ENCODE measurements at regions not wholly inside any gene's neighbourhood (a gene's known extent, or its start where the extent isn't known, plus 50 kb on each side); places are given as distances from the start of the nearest gene placed in this dataset.
"Not testable (repeated sequence)": the region's sequence is repeated elsewhere in the genome, so short reads cannot be mapped to it uniquely, and the experiment has no call there.

DNA sequence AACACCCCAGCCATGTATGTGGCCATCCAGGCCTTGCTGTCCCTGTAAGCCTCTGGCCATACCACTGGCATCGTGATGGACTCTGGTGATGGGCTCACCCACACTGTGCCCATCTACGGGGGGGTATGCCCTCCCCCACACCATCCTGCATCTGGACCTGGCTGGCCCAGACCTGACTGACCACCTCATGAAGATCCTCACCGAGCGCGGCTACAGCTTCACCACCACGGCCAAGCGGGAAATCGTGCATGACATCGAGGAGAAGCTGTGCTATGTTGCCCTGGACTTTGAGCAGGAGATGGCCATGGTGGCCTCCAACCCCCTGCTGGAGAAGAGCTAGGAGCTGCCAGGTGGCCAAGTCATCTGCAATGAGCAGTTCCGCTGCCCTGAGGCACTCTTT, 80.4 kb upstream of the ZCCHC2 start:
- DNase-seq: no peak

DNA sequence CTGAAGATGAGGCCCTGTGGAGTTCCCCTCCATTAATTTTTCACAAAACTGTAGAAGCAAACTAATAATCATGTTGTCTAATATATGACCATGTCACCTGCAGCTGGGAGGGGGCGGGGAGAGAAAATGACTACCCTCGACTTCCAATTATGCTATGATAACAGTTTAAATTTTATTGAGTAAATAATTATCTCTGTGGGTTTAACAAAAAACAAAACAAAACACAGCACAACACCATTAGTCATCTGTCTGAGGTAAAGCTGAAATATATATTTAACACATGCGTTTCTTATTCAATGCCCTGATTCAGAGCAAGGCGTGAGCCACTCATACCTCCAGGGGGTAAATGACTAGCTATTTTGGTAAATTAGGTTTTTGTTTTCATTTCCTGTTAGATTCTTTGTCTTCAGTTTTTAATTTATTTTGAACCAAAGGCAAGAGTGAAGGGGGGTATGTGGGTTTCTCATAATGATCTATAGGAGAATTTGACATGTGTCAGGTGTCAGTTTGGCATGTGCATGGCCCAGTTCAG, 77.4 kb upstream of the ZCCHC2 start:
- no peak for DNase-seq

DNA sequence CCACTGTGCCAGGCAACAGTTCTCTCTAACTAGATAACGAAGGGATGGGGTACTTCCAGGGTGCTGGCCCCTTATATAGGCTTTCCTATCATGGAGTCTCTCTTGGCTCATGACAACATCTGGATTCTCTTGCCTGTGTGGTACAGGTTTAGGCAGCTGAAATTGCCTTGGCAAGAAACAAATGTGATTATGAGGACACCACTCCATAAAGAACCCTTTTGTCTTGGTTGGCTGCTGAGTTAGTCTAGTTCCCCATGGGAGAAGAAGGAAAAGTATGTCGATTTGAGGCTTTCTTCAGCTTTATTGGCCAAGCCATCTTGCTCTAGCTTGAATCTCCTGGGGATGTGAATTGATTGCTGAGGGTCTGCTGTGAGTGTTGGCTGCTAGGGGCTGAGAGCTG, 76.3 kb upstream of the ZCCHC2 start:
- DNase-seq: no peak

DNA sequence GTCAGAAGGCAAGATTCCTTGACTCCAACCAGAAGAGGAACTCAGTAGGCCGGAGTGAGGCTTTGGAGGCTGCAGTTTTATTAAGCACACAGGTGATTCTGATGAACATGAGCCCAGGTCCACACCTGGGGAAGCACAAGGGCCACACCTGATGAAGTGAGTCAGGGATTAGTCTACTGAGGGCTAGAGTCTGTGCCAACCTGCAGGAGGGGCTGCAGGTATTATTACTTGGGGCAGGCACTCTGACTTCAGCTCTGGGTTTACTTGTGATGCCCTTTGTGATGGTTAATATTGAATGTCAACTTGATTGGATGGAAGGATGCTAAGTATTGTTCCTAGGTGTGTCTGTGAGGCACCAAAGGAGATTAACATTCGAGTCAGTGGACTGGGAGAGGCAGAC, 75.2 kb upstream of the ZCCHC2 start:
- DNase-seq: no peak

DNA sequence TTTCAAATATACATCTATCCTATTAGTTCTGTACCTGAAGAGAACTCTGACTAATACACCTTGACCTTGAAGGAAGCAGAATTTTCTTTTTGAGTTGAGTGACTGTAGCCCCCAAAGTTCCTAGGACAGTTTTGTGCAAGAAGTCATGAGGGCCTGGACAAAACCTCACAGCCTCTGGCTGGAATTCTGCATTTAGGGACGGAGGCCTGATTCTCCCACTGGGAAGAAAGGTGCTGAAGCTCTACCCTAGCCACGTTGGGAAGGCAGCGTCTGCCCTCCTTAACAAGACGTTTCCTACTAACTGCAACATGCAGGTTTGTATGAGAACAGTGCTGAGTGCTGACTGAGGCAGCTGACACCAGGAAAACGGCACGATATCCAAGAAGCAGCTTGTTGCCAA, 74.4 kb upstream of the ZCCHC2 start:
- no peak for DNase-seq

DNA sequence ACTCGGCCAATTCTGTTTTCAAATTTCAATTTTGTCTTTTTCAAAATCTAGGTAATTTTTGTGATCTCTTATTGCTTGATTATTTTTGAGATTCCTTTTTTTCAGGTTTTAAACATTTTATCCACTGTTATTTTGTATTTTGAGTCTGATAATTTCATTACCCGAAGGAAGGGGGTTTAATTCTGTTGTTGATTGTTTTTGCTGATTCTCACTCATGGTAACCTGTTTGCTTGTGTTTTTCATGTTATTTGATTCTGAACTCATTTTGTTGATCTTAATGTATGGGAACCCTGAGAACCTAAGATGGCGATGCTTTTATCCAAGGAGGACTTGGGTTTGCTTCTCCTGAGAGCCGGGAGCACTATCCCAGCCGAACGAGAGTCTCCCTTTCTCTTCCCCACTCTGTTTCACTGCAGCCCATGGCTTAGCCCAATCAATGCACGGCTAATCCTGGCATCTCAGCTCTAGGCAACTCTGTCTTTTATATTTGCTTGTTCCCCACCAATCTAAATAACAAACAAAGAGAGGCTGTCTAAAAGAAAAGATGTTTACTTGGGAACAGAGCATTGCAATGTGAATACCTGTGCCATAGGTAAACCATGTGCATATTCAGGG, 73.2 kb upstream of the ZCCHC2 start:
- DNase-seq: no peak

DNA sequence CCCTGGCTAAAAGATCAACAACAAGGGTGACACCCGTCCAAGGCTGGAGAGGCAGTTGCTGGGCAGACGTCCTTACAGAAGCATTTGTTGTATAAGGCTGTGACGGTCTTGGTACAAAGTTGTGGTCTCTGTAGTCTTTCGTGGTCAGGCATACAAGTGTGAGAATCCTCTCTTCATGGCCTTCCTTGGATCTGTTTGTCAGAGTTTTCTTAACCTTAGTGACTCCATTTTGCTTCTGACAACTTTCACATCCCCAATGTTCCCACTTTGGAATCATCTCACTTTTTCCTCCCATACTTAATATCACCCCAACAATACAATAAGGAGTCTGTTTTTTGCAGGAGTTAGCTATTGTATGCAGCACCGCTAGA, 72.7 kb upstream of the ZCCHC2 start:
- no peak for DNase-seq

DNA sequence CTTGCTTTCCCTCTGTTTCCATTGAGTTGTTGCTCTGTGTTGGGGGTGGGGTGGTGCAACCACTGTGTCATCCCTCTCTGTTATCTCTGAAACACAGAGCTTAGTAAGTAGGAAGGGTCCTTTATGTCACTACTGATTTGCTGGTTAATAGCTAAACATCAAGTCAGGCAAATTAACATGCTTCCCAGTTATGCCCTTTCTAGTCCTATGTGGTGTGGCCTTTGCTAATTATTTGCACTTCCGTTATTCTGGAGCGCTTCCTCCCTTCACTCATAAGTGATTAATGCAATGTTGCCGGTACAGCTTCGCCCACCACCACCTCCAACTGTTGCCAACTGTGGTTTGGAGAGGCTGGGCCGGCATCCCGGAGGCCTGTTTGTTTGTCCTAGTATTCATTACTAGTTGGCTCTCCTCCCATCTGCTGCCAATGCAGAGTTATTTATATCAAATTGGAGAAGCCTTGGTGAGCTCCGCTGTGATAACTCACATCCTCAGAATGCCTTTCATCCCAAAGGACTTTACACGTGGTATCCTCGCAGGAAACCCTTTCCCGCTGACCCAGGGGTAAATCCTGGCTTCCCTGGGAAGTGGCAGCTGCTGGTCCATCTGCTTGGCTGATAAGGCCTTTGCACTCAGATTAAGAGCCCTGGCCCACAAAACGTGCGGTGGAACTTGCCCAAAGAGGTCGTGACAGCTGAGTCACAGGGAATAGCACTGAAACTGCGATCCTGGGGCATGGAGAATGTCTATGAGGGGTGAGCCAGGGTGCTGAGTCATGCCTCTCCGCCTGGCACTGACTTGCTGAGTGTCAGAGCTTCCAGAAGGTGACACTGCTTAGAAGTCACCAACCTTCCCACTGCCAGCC, 72.0 kb upstream of the ZCCHC2 start:
- DNase-seq: peak in 5 of 14 donors; percentile 2 to 87 (median 17)

DNA sequence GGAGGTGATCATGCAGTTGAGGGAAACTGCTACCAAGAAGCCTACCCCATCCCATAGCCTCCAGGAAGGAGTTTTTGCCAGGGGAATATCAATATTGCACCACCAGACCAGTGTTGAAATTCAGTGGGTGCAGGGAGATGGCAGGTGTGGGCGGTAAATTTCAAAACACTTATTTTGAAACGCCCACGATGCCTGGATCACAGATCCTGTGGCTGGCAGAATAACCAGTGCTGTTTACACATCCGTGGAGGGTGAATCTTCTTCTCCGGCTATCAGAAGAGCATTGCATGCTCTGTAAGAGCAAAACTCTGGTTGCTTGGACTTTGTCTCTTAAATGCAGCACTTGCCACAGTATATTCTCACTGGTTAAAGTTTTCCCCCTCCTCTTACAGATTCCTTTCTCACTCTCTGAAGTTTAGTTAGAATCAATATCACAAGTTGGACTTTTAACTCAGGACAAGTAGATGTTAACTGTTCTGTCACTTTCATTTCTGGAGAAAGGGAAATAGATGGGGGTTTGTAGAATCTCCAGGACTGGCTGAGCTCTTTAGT, 70.5 kb upstream of the ZCCHC2 start:
- DNase-seq: no peak

DNA sequence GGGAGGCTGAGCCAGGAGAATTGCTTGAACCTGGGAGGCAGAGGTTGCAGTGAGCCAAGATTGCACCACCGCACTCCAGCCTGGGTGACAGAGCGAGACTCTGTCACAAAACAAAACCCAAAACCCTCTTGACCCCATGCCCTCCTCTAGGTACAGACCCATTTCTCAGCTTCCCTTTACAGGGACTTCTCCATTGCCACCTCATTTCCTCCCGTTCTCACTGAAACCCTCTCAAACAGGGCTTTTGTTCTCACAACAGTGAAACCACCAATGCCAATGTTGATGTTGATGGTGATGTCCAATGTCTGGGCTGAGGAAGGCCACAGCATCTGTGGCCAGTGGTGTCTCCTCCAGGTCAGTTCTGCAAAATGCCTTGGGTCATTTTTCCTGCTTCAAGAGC, 69.0 kb upstream of the ZCCHC2 start:
- no peak for DNase-seq

DNA sequence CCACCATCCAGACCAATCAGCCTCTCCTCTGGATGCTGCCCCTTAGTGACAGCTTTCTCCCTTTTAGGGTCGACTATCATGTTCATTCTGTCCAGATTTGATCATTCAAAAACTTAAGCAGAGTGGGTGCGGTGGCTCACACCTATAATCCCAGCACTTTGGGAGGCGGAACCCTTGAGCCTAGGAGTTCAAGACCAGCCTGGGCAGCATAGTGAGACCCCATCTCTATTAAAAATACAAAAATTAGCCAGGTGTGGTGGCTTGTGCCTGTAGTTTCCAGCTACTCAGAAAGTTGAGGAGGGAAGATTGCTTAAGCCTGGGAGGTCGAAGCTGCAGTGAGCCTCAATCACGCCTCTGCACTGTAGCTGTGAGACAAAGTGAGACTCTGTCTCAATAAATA, 68.3 kb upstream of the ZCCHC2 start:
- no peak for DNase-seq

DNA sequence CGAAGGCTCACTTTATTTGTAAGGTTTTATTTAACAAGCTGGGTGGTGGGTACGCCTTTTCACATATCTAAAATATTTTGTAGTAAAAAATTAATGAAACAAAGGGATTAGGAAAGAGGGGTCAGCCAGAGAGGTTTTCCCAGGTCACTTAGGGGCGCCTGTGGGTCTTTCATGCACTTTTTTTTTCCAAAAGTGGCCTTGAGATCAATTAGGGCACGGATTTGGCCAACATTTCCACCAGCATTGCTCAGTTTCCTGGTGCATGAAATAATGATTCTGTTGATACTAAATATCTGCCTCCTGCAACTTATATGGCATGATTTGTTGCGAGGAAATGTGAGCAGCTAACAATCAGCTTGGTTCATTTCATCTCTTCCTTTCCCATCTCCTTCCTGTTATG, 67.6 kb upstream of the ZCCHC2 start:
- no peak for DNase-seq

DNA sequence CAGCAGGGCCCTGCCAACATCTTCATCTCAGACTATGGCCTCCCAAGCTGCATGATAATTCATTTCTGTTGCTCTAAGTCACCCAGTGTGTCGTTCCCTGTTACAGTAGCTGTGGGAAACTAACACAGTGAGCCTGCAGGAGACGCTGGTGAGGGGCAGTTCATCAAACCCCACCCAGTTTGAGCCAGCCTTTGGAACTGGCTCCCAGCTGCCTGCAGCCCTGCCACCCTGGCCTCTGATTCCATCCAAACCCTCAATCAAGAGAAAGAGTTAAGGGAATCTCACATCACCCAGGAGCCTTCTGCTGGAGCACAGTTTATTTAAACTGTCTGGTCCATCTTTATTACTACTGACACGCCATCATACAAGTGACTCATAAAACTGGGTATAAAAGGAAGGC, 64.9 kb upstream of the ZCCHC2 start:
- no peak for DNase-seq

DNA sequence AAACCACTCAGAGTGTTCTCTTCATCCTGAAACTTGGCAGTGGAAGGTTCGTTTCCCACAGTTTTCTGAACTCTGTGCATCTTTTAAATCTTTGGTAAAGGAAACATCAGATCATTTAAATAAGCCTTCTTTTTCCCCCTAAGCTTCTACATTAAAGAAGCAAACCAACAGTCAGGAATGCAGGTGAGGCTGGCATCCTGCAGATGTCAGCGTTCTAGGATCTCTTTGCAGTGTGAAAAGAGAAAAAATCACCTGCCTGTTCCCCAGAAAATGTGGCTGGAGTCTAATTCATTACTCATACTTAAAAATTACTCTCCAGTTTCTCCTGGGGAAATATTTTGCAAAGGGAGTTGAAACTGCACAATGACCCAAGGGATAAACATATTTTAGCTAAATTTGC, 64.5 kb upstream of the ZCCHC2 start:
- DNase-seq: no peak

DNA sequence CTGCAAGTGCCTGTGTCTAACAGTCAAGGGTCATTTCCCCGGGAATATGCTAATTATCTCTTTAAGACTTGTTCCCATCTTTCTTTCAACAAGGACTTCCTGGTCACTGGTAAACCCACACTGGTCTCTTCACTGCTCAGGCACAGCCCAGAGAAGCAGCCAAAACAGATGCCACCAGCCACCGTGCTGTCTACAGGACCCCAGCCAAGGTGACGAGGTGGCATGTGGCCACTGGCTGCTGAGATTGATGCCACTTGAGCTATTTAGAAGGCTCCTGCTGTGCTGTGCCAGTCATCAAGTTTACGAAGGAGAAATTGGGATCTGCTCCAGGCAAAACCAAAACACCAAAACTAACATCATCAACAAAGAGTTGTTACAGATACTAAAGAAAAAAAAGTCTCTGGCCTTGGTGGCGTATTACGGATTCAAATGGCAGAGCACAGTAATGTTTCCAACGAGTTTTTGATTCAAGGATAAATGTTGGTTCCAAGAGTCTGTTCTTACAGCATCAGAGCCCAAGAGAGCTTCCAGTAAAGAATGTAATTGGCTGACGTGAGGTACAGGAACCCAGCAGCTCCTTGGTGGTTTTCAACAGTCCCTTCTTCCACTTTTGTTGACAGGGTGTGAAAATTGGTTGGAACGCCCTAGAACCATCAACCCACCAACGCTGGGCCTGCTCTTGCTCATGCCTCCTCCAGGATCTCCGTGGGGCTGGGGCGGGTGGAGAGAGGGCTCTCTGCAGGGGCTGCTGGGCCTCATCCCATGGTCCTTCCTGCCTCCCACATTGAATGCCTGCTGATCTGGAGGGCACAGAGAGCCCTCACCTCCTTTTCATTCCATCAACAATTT, 63.7 kb upstream of the ZCCHC2 start:
- DNase-seq: no peak

DNA sequence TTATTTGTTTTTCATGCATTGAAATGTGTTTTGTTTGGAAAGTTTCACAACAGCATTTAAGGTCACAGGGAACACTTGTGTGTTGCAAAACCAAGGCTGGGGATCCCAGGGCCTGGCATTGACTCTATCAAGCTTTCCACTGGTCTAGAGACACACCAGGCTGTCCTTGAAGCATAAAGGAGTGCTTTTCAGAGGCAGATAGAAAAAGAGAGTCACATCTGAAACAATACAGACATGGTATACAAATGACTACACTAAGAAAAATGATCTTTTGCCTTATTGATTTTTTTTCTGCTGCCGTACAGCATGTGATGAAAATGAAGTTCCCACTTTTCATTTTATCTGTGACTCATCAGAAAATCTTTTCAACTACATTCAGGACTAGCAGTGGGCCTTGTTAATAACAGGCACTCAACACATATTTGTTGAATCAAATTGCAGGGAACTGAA, 61.9 kb upstream of the ZCCHC2 start:
- DNase-seq: no peak

DNA sequence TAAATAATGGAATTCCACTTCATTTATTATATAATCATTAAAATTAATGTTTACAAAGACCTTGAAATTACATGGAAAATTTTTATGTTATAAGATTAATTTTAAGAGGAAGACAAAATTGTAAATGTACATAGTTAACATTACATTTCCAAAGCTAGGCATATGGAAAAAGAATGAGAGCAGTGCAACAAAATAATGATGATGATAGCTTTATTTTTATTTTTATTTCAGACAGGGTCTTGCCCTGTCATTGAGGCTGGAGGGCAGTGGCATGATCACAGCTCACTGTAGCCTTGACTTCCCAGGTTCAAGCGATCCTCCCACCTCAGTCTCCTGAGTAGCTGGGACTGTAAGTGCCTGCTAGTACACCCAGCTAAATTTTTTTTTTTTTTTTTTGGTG, 61.2 kb upstream of the ZCCHC2 start:
- no peak for DNase-seq

DNA sequence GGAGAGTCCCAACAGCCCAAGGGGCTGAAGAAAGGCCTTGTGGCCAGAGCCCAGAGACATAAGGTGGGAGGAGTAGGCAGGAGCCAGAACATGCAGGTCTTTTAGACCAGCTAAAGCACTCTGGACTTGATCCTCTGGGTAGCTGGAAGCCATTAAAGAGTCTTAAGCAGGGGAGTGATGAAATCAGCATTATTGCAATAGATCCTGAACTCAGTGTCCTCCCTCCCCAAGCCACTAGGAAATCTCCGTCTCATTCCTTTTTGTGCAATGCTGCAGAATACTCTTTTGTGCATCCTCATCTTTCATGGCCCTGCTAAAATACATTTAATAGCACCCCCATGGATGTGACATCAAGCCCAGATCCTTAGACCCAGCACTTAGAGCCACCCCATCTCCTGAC, 58.6 kb upstream of the ZCCHC2 start:
- no peak for DNase-seq

DNA sequence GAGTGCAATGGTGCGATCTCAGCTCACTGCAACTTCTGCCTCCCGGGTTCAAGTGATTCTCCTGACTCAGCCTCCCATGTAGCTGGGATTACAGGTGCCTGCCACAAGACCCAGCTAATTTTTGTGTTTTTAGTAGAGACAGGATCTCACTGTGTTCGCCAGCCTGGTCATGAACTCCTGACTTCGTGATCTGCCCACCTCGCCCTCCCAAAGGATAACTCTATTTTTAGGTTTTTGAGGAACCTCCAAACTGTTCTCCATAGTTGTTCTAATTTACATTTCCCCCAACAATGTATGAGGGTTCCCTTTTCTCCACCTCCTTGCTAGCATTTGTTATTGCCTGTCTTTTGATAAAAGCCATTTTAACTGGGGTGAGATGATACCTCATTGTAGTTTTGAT, 53.7 kb upstream of the ZCCHC2 start:
- DNase-seq: not testable (repeated sequence)

Data from C1 segment of cervical spinal cord (tissue), 14 donors.